Ectodermal cell (in vitro differentiated cells): ENCODE measurements at regions not wholly inside any gene's neighbourhood (a gene's known extent, or its start where the extent isn't known, plus 50 kb on each side); places are given as distances from the start of the nearest gene placed in this dataset.

Source experiments
- H3K27ac ChIP-seq: 2 replicates; pipeline ENCODE4 v1.7.0; 2013; ENCODE audit warnings: mild to moderate bottlenecking, low read depth, low read length; ENCODE audit not compliant: insufficient read depth, poor library complexity, severe bottlenecking
- H3K27me3 ChIP-seq: 2 replicates; pipeline ENCODE4 v1.7.0; 2013; ENCODE audit warnings: mild to moderate bottlenecking, low read length; ENCODE audit not compliant: insufficient read depth, control insufficient read depth, poor library complexity, severe bottlenecking
- H3K36me3 ChIP-seq: one replicate; pipeline ENCODE4 v1.7.0; 2013; ENCODE audit warnings: low read length; ENCODE audit not compliant: control insufficient read depth, insufficient read depth
- H3K4me1 ChIP-seq: one replicate; pipeline ENCODE4 v1.7.0; 2013; ENCODE audit warnings: low read length; ENCODE audit not compliant: control insufficient read depth, insufficient read depth
- H3K4me3 ChIP-seq: 2 replicates; pipeline ENCODE4 v1.7.0; 2013; ENCODE audit warnings: low read depth, low read length, control low read depth; ENCODE audit not compliant: insufficient read depth
- H3K9me3 ChIP-seq: 2 replicates; pipeline ENCODE4 v1.7.0; 2013; ENCODE audit warnings: mild to moderate bottlenecking, low read length, moderate library complexity; ENCODE audit not compliant: control insufficient read depth
- WGBS, 2 experiments: methylation state at CpG; one replicate each; pipeline ENCODE4 v1.1.7; 2013; ENCODE audit warnings: missing lambda C conversion rate in 2 of 2; 5-methylcytosine and 5-hydroxymethylcytosine counted together

DNA sequence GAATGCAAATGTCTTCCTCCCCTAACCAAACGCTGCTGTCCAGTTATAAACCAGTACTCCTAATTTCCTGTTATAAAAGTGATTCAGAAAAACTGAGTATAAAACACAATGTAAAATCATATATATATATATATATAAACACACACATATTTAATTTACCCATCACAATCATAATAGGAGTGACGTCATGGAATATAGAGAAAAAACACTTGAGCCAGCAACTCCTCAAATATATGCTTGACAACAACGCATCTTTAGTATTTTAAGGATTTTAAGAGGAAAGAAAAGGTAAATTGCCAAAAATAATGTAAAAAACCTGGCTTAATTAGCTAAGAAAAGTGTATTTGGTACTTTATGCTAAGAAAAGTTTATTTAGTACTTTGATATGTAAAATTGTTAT is 2701.7 kb downstream of the PCDH7 start:
- Histone ChIP-seq H3K9me3 (no peaks in the 10 kb centered on the region), H3K27me3 (no peaks in the 10 kb centered on the region), H3K36me3 (no peaks in the 10 kb centered on the region), H3K27ac (no peak overlapping the region), H3K4me3 (no peak overlapping the region), H3K4me1 (no peaks in the 10 kb centered on the region)
- WGBS, 2 experiments, result 100% methylated on average over 1 of the region's 3 CpGs; no CpG with 5 or more reads in 1 of the 2 experiments

DNA sequence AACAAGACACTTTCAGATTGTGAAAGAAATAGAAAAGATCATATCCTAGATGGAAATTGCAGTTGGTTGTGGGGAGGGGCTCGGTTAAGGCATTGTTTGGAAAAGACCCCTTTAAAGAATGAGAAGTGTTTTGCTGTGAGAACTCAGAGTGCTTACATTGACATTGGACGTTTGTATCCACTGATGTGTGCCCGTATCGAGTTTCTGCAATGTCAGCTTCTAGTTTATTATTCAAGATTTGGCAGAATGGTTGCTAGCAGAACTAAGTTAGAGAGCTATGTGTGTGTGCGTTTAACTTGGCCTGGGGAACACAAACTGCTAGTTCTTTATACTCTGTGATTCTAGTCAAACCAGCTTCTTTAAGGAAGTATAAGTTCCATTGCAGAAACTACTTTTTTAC is 2702.5 kb downstream of the PCDH7 start:
- Histone ChIP-seq H3K4me1 (no peaks in the 10 kb centered on the region), H3K36me3 (no peaks in the 10 kb centered on the region), H3K9me3 (no peaks in the 10 kb centered on the region), H3K27ac (no peak overlapping the region), H3K4me3 (no peak overlapping the region), H3K27me3 (no peaks in the 10 kb centered on the region)
- WGBS, 2 experiments, result 88 to 93% methylated on average over 5 of the region's 5 CpGs

DNA sequence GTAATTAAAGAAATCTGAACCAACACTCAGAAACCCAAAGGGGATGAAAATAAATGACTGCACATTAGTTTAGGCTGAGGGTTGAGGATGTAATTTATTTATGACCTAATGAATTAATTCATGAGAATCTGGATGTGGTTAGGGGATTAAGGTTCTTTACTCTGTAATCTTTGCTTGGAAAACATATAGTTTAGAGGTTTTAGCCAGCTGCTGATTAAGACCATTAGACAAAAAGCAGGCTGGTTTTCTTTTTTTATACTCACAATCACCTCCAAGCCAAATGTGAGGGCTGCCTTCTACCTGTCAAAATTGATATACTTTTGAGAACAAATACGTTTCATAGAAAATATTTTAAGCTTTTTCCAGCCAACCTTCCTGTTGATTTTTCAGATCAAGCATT is 2705.8 kb downstream of the PCDH7 start:
- WGBS, 2 experiments, result 86 to 100% methylated on average over 1 of the region's 1 CpG

DNA sequence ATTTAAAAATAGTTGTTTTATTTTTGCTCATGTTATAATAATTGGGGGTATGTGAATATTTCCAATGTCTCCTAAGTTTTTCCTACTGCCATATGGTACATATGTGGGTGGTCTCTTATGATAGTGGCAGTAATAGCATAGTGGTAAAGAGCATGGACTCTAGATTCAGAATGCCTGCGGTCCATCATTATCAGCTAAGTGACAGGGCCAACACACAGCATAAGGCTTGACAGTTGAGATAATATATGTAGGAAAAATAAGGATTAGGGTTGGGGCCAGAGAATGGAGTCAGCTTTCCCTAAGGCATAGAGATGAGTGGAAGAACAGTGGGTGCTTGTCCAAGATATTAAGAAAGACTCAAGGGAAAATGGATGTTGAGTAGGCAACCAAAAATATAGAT is 2707.5 kb downstream of the PCDH7 start:
- 100% methylated on average over 1 of the region's 1 CpG for WGBS, 2 experiments
- no peaks in the 10 kb centered on the region for H3K9me3 ChIP-seq
- no peaks in the 10 kb centered on the region for H3K27me3 ChIP-seq
- H3K36me3 ChIP-seq, result no peaks in the 10 kb centered on the region
- H3K4me1 ChIP-seq, result no peaks in the 10 kb centered on the region
- H3K4me3 ChIP-seq, result no peak overlapping the region
- H3K27ac ChIP-seq, result no peak overlapping the region

More for the DNA sequence above, 2705.8 kb downstream of the PCDH7 start:
- no peaks in the 10 kb centered on the region for H3K9me3 ChIP-seq
- H3K4me1 ChIP-seq, result no peaks in the 10 kb centered on the region
- no peak overlapping the region for H3K27ac ChIP-seq
- no peaks in the 10 kb centered on the region for H3K36me3 ChIP-seq
- H3K4me3 ChIP-seq, result no peak overlapping the region
- H3K27me3 ChIP-seq, result no peaks in the 10 kb centered on the region

DNA sequence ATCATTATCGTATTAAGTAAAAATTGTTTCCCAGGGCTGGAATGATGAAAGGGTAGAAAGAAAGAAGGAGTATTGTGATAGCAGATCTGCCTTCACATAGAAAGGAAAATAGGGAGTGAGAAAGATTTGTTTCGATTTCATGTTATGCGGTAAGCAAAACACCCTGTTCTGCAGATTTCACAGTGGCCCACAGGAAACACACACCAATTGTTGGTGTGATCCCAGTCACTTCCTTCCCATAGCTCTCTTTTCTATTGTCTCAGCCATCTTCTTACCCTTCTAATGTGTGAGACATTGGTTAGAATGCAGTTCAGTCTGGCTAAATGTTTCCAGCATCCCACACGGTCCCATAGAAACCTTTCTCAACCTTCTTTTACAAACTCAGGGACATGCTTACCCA is 2709.8 kb downstream of the PCDH7 start:
- Histone ChIP-seq H3K27ac (no peak overlapping the region), H3K4me1 (no peaks in the 10 kb centered on the region), H3K27me3 (no peaks in the 10 kb centered on the region), H3K9me3 (no peaks in the 10 kb centered on the region), H3K36me3 (no peaks in the 10 kb centered on the region), H3K4me3 (no peak overlapping the region)
- WGBS, 2 experiments, result 94 to 98% methylated on average over 4 of the region's 4 CpGs

DNA sequence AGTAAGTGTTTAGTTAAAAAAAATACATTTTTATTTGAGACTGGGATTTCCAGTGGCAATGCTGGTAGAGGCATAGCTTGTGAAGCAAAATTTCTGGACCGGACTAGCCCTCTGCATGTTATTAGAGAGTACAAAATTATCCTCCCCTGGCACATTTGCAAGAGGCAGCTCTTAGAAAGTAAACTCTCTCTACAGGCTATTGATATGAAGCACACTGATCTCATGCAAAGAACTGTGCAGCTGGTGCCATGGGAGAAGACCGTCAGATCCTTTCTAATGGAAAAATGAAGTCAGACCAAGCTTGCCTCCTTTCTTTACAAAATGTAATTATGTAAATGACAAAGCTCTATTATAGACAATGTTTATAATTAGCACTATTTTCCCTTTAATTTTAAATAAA is 2717.2 kb downstream of the PCDH7 start:
- Histone ChIP-seq H3K36me3 (no peaks in the 10 kb centered on the region), H3K4me1 (no peaks in the 10 kb centered on the region), H3K9me3 (no peaks in the 10 kb centered on the region), H3K4me3 (no peak overlapping the region), H3K27ac (no peak overlapping the region), H3K27me3 (no peaks in the 10 kb centered on the region)
- 93 to 100% methylated on average over 2 of the region's 2 CpGs for WGBS, 2 experiments

DNA sequence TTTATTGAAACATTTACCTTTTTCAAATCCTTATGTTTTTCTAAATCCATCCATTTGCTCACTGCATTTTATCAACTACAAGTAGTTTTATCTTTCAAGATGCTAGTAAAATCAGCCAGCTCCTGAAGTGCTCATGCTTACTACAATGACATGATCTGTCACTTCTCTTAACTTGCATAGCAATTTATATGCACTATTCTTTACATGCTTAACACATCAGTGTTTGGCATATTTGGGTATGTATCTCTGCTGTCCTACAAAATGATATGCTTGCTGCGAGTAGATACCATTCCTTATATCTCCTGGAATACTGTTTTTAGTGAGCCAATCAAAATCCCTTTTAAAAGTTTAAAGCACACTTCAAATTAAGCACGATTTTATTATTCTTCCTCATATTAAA is 2726.8 kb downstream of the PCDH7 start:
- no peak overlapping the region for H3K27ac ChIP-seq
- no peaks in the 10 kb centered on the region for H3K4me1 ChIP-seq
- 97% methylated on average over 2 of the region's 2 CpGs; no CpG with 5 or more reads in 1 of the 2 experiments for WGBS, 2 experiments
- H3K27me3 ChIP-seq, result no peaks in the 10 kb centered on the region
- no peak overlapping the region for H3K4me3 ChIP-seq
- no peaks in the 10 kb centered on the region for H3K9me3 ChIP-seq
- no peaks in the 10 kb centered on the region for H3K36me3 ChIP-seq

DNA sequence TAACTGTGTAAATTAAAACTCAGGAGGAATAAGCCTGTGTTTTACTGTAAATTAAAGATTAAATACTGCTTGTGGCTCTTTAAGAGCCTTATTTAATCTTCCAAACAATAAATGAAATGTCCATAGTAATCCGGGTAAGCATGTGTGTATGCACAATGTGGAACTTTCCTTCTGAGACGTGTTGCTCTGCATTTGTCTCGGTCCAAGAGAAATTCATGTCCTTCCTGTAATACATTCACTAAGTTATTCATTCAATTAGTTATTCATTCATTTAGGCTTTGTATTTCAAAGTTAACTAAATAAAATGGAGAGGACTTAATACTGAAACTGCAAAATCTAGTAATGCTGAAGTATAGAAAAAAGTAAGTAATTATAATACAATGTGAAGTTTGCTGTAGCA is 2728.8 kb downstream of the PCDH7 start:
- Histone ChIP-seq H3K36me3 (no peaks in the 10 kb centered on the region), H3K27me3 (no peaks in the 10 kb centered on the region), H3K4me1 (no peaks in the 10 kb centered on the region), H3K9me3 (no peaks in the 10 kb centered on the region), H3K27ac (no peak overlapping the region), H3K4me3 (no peak overlapping the region)
- 84 to 93% methylated on average over 3 of the region's 3 CpGs for WGBS, 2 experiments

DNA sequence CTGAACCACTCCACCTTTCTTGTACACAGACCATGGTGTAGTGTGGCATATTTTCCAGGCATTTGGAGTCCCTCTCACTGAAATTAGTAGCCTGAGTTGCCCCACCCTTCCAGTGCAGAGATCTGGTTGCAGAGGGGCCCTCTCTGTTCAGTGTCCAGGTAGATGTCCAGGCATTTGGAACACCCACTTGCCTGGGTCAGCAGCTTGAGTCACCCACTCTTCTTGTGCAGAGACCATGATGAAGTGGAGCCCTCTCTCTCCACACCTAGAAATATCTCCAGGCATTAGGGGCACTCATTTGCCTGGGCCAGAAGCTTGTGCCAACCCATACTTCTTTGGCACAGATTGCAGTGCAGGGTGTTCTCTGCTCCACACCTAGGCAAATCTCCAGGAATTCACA is 2733.3 kb downstream of the PCDH7 start:
- Histone ChIP-seq H3K27ac (no peak overlapping the region), H3K36me3 (no peaks in the 10 kb centered on the region), H3K9me3 (no peaks in the 10 kb centered on the region), H3K27me3 (no peaks in the 10 kb centered on the region), H3K4me1 (no peaks in the 10 kb centered on the region), H3K4me3 (no peak overlapping the region)

DNA sequence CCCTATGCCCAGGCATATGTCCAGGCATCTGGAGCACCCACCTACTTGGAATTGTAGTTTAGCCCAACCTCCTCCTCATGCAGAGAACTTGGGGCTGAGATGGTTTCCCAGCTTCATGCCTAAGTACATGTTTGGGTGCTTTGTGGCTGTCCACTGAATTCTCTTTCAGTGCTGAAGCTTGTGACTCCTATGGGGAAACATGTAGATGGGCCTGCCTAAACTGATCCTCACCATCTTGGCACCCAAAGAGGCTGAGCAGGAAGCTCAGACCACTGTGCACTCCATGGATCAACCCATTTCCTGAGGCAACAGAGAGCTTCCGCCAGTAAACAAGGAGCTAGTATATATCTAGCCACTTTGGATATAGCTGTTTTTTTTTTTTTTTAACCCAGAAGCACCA is 2733.7 kb downstream of the PCDH7 start:
- WGBS, 2 experiments, result 93% methylated on average over 1 of the region's 1 CpG; no CpG with 5 or more reads in 1 of the 2 experiments
- Histone ChIP-seq H3K36me3 (no peaks in the 10 kb centered on the region), H3K4me1 (no peaks in the 10 kb centered on the region), H3K27me3 (no peaks in the 10 kb centered on the region), H3K27ac (no peak overlapping the region), H3K4me3 (no peak overlapping the region), H3K9me3 (no peaks in the 10 kb centered on the region)

DNA sequence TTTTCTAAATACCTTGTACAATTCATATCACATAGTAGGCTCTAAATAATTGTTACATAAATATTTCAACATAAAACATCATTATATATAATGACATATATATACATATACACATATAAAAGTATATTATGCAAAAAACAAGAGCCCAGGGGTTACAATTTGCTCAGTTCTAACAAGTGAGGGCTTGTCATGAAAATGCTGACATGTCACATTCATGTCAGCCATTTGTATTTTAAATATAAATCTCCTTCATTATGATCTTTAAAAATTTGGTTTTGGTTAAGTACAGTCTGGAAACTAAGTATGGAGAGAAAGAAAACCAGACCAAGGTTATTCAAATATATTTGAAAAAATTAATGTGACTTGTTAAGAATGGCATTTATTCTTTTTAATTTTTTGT is 2745.4 kb downstream of the PCDH7 start:
- no peaks in the 10 kb centered on the region for H3K27me3 ChIP-seq
- H3K4me3 ChIP-seq, result no peak overlapping the region
- H3K4me1 ChIP-seq, result no peaks in the 10 kb centered on the region
- no peak overlapping the region for H3K27ac ChIP-seq
- no peaks in the 10 kb centered on the region for H3K36me3 ChIP-seq
- no peaks in the 10 kb centered on the region for H3K9me3 ChIP-seq
